HG03064 (cell line): ENCODE measurements at regions not wholly inside any gene's neighbourhood (a gene's known extent, or its start where the extent isn't known, plus 50 kb on each side); places are given as distances from the start of the nearest gene placed in this dataset.

Source experiments
- ATAC-seq: cut with Tn5 transposase; IDR thresholded peaks from one replicate; pipeline ENCODE4 v1.9.1; 2021; ENCODE audit warnings: low read depth; ENCODE audit not compliant: unreplicated experiment

GRCh38 chr6:127032971-127033370, 85.5 kb upstream of the RSPO3 start:
- ATAC-seq, result no peak

GRCh38 chr6:127051571-127052260, 66.8 kb upstream of the RSPO3 start:
- ATAC-seq, result no peak

- ATAC-seq, result no peak
Measured at GRCh38 chr6:127053032-127053874, 65.2 kb upstream of the RSPO3 start.

- no peak for ATAC-seq
Measured at GRCh38 chr6:127053875-127054235, 64.6 kb upstream of the RSPO3 start.

GRCh38 chr6:127058027-127058426, 60.4 kb upstream of the RSPO3 start:
- no peak for ATAC-seq

- ATAC-seq, result no peak
Measured at GRCh38 chr6:127058936-127059335, 59.5 kb upstream of the RSPO3 start.
